Keratinocyte (primary cell): ENCODE measurements at regions not wholly inside any gene's neighbourhood (a gene's known extent, or its start where the extent isn't known, plus 50 kb on each side); places are given as distances from the start of the nearest gene placed in this dataset.

Experiments
- DNase-seq: peaks from one replicate; pipeline ENCODE4 v3.0.0-alpha.2; 2011; ENCODE audit warnings: low read depth, missing footprints, low spot score
- FAIRE-seq: peaks from 2 replicates; lab custom pipeline; 2011; peaks lifted over from hg19 to GRCh38; lab: Jason Lieb, UNC
- H2AFZ ChIP-seq: 2 replicates; pipeline ENCODE4 v1.6.0; 2012; ENCODE audit warnings: low read length, control low read depth, inconsistent platforms; ENCODE audit not compliant: control insufficient read depth
- H3K27ac ChIP-seq: 2 replicates; pipeline ENCODE4 v1.5.1; 2011; ENCODE audit warnings: low read length; ENCODE audit not compliant: control insufficient read depth, insufficient read depth
- H3K27me3 ChIP-seq: 3 replicates; pipeline ENCODE4 v1.6.0; 2011; ENCODE audit warnings: low read length; ENCODE audit not compliant: control insufficient read depth, insufficient read depth; ENCODE audit errors: extremely low read depth
- H3K36me3 ChIP-seq, 2 experiments: 2 replicates in 1 of 2; 3 replicates in 1 of 2; pipeline ENCODE4 v1.5.1; 2011; ENCODE audit warnings: low read length in 2 of 2, mild to moderate bottlenecking in 1 of 2; ENCODE audit not compliant: control insufficient read depth in 2 of 2, insufficient read depth in 2 of 2; ENCODE audit errors: extremely low read depth in 1 of 2
- H3K4me1 ChIP-seq: 3 replicates; pipeline ENCODE4 v1.5.1; 2011; ENCODE audit warnings: low read length; ENCODE audit not compliant: control insufficient read depth, insufficient read depth; ENCODE audit errors: extremely low read depth
- H3K4me2 ChIP-seq: 3 replicates; pipeline ENCODE4 v1.6.0; 2011; ENCODE audit warnings: low read depth, low read length; ENCODE audit not compliant: control insufficient read depth, insufficient read depth; ENCODE audit errors: extremely low read depth
- H3K4me3 ChIP-seq, 3 experiments: fragments of 200-600 bp in 1 of 3; sonication (generic) in 1 of 3; 2 replicates in 2 of 3; 3 replicates in 1 of 3; pipeline ENCODE4 v1.5.1; 2011 to 2016; ENCODE audit warnings: low read length in 3 of 3, mild to moderate bottlenecking in 3 of 3, control low read depth in 2 of 3, inconsistent platforms in 1 of 3, low read depth in 1 of 3, mixed read lengths in 1 of 3, mixed run types in 1 of 3, moderate library complexity in 1 of 3; ENCODE audit not compliant: control insufficient read depth in 2 of 3, insufficient read depth in 2 of 3; ENCODE audit errors: extremely low read depth in 1 of 3
- H3K79me2 ChIP-seq: 2 replicates; pipeline ENCODE4 v1.6.0; 2012; ENCODE audit warnings: low read length; ENCODE audit not compliant: control insufficient read depth, insufficient read depth
- H3K9ac ChIP-seq: 3 replicates; pipeline ENCODE4 v1.6.0; 2011; ENCODE audit warnings: low read length; ENCODE audit not compliant: control insufficient read depth, insufficient read depth; ENCODE audit errors: extremely low read depth
- H3K9me1 ChIP-seq: 3 replicates; pipeline ENCODE4 v1.6.0; 2011; ENCODE audit warnings: low read length; ENCODE audit not compliant: control insufficient read depth, insufficient read depth; ENCODE audit errors: extremely low read depth
- H3K9me3 ChIP-seq: 2 replicates; pipeline ENCODE4 v1.5.1; 2012; ENCODE audit warnings: low read depth, low read length; ENCODE audit not compliant: control insufficient read depth
- H4K20me1 ChIP-seq: 3 replicates; pipeline ENCODE4 v1.6.0; 2011; ENCODE audit warnings: low read length; ENCODE audit not compliant: control insufficient read depth, insufficient read depth; ENCODE audit errors: extremely low read depth
- CTCF ChIP-seq, 3 experiments: IDR thresholded peaks in 1 of 3; conservative IDR thresholded peaks in 1 of 3; optimal IDR thresholded peaks in 1 of 3; 2 replicates in 2 of 3; 3 replicates in 1 of 3; pipeline versions ENCODE3 to v1.5.1; 2011; ENCODE audit warnings: low read length in 3 of 3, mild to moderate bottlenecking in 3 of 3, moderate library complexity in 2 of 3, control low read depth in 1 of 3, inconsistent platforms in 1 of 3; ENCODE audit not compliant: insufficient read depth in 2 of 3; ENCODE audit errors: extremely low read depth in 1 of 3
- EZH2 ChIP-seq: IDR thresholded peaks from one replicate; pipeline ENCODE4 v1.6.1; 2012; ENCODE audit warnings: inconsistent platforms, mild to moderate bottlenecking, low read length, moderate library complexity
- dilution Hi-C: fragments of 300-500 bp; cut with MboI; formaldehyde crosslinking; loops from one replicate; pipeline ENCODE4 v1.7.0; 2020; ENCODE audit warnings: low sequenced_read_pairs; ENCODE audit not compliant: extremely low pct_ligation_motif_present

- Histone ChIP-seq H3K36me3 (no peaks in the 10 kb centered on the region), H3K9ac (no peak overlapping the region), H3K27me3 (no peaks in the 10 kb centered on the region), H3K79me2 (no peaks in the 10 kb centered on the region), H3K27ac (no peak overlapping the region), H2AFZ (no peak overlapping the region), H3K9me1 (no peaks in the 10 kb centered on the region), H3K4me2 (no peak overlapping the region), H3K4me1 (no peaks in the 10 kb centered on the region), H3K4me3 (no peak overlapping the region), H4K20me1 (no peaks in the 10 kb centered on the region), H3K9me3 (no peaks in the 10 kb centered on the region)
- DNase-seq (no peak), FAIRE-seq (no peak)
- dilution Hi-C loops, result no loop called here
- TF ChIP-seq CTCF (optimal IDR thresholded peaks at IDR 0.05 in 1 of 3, IDR thresholded peaks at IDR 0.05 in 1 of 3, conservative IDR thresholded peaks at IDR 0.05 in 1 of 3; ENCODE audit: extremely low read depth in 1 of 3, insufficient read depth in 2 of 3, low read length in 3 of 3) (no peak), EZH2 (no peak)
Measured at GRCh38 chr11:21769188-21769587, 423.7 kb upstream of the ANO5 start.

- Histone ChIP-seq H3K79me2 (no peaks in the 10 kb centered on the region), H3K9ac (no peak overlapping the region), H3K4me1 (no peaks in the 10 kb centered on the region), H2AFZ (no peak overlapping the region), H3K27me3 (no peaks in the 10 kb centered on the region), H3K27ac (no peak overlapping the region), H4K20me1 (no peaks in the 10 kb centered on the region), H3K4me3 (no peak overlapping the region), H3K36me3 (no peaks in the 10 kb centered on the region), H3K4me2 (no peak overlapping the region), H3K9me1 (no peaks in the 10 kb centered on the region), H3K9me3 (no peaks in the 10 kb centered on the region)
- DNase-seq (no peak), FAIRE-seq (no peak)
- TF ChIP-seq CTCF (optimal IDR thresholded peaks at IDR 0.05 in 1 of 3, IDR thresholded peaks at IDR 0.05 in 1 of 3, conservative IDR thresholded peaks at IDR 0.05 in 1 of 3; ENCODE audit: extremely low read depth in 1 of 3, insufficient read depth in 2 of 3, low read length in 3 of 3) (no peak), EZH2 (no peak)
- dilution Hi-C loops, result no loop called here
Measured at GRCh38 chr11:21771097-21771496, 421.8 kb upstream of the ANO5 start.
